Endothelial cell (in vitro differentiated cells): ENCODE measurements at regions not wholly inside any gene's neighbourhood (a gene's known extent, or its start where the extent isn't known, plus 50 kb on each side); places are given as distances from the start of the nearest gene placed in this dataset.

ENCODE experiments used
- DNase-seq: peaks from one replicate; pipeline ENCODE4 v3.0.0; 2021; ENCODE audit warnings: low spot score
- H3K27ac Mint-ChIP-seq: one replicate; pipeline ENCODE4 v1.8.0; 2021; ENCODE audit warnings: mixed read lengths, inconsistent platforms; ENCODE audit not compliant: unreplicated experiment
- H3K27me3 Mint-ChIP-seq: one replicate; pipeline ENCODE4 v1.8.0; 2021; ENCODE audit warnings: mild to moderate bottlenecking, moderate library complexity, mixed read lengths, inconsistent platforms; ENCODE audit not compliant: unreplicated experiment
- H3K36me3 Mint-ChIP-seq: one replicate; pipeline ENCODE4 v1.8.0; 2021; ENCODE audit warnings: mild to moderate bottlenecking, low read depth, mixed read lengths, inconsistent platforms; ENCODE audit not compliant: unreplicated experiment
- H3K4me1 Mint-ChIP-seq: one replicate; pipeline ENCODE4 v1.8.0; 2021; ENCODE audit warnings: mild to moderate bottlenecking, mixed read lengths, inconsistent platforms; ENCODE audit not compliant: unreplicated experiment
- H3K4me3 Mint-ChIP-seq: one replicate; pipeline ENCODE4 v1.8.0; 2021; ENCODE audit warnings: mild to moderate bottlenecking, mixed read lengths, inconsistent platforms; ENCODE audit not compliant: unreplicated experiment
- H3K9me3 Mint-ChIP-seq: one replicate; pipeline ENCODE4 v1.8.0; 2021; ENCODE audit warnings: mixed read lengths, inconsistent platforms; ENCODE audit not compliant: unreplicated experiment
- TF ChIP-seq, protein P1 (sequence below): fragments of 200-600 bp; sonication (generic); IDR thresholded peaks from one replicate; pipeline ENCODE4 v1.5.0; 2021; ENCODE audit warnings: antibody characterized with exemption; ENCODE audit not compliant: unreplicated experiment

DNA sequence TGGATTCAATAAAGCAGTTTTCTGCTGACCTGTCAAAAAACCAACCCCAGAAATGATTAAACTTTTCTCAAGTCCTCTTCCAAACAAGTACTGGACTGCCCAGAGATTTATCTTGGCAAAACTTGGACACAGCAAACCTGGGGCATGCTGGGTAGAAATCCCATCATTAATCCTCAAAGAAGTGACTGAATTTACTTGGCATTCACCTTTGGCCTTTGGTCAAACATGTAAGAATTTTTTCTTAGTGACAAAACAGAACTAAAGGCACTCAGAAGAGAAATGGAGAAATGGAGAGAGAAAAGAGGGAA is 248.6 kb upstream of the NREP start:
- H3K9me3 Mint-ChIP-seq, result no peaks in the 10 kb centered on the region
- H3K27ac Mint-ChIP-seq, result no peak overlapping the region
- no peak for DNase-seq
- peaks cover 4% of the 10 kb centered on the region for H3K4me1 Mint-ChIP-seq
- TF ChIP-seq, protein P1, sequence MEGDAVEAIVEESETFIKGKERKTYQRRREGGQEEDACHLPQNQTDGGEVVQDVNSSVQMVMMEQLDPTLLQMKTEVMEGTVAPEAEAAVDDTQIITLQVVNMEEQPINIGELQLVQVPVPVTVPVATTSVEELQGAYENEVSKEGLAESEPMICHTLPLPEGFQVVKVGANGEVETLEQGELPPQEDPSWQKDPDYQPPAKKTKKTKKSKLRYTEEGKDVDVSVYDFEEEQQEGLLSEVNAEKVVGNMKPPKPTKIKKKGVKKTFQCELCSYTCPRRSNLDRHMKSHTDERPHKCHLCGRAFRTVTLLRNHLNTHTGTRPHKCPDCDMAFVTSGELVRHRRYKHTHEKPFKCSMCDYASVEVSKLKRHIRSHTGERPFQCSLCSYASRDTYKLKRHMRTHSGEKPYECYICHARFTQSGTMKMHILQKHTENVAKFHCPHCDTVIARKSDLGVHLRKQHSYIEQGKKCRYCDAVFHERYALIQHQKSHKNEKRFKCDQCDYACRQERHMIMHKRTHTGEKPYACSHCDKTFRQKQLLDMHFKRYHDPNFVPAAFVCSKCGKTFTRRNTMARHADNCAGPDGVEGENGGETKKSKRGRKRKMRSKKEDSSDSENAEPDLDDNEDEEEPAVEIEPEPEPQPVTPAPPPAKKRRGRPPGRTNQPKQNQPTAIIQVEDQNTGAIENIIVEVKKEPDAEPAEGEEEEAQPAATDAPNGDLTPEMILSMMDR, result no peak
- no peaks in the 10 kb centered on the region for H3K27me3 Mint-ChIP-seq
- H3K36me3 Mint-ChIP-seq, result no peaks in the 10 kb centered on the region
- H3K4me3 Mint-ChIP-seq, result no peak overlapping the region

DNA sequence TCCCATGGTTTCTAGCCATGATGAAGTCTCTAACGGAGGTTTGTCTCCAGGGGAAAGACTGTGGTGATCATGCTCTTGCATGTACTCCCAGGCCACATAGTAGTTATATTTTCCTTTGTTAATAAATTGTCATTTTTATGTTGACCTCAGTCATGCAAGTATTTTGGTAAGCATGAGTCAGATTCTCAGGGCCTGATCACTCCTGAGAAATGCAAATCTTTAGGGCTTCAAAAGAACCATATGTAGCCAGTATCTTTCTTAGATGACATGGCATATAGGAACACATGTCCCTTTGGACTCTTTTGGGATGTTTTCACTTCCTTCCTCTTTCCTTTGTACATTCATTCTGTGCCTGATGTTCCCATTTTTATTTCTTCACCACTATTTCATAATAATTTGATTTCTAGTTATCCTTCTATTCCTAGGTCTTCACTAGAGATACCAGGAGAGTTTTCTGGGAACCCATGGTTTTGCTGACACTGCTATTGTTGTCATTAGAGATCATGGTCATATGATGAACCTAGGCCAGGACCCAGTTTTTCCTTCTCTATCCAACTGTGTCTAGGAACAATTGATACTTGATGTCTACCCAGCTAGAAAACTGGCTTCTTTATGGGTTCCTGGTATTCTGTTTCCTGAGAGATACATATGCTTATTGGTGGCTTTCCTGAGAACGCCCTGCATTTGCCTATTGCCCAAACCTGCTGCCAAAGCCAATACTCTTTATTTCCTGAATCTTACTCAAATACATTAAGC is 248.1 kb upstream of the NREP start:
- Mint-ChIP-seq H3K4me3 (no peak overlapping the region), H3K27me3 (no peaks in the 10 kb centered on the region), H3K4me1 (peaks cover 4% of the 10 kb centered on the region), H3K9me3 (no peaks in the 10 kb centered on the region), H3K36me3 (no peaks in the 10 kb centered on the region), H3K27ac (no peak overlapping the region)
- no peak for DNase-seq
- TF ChIP-seq, protein P1, result no peak

DNA sequence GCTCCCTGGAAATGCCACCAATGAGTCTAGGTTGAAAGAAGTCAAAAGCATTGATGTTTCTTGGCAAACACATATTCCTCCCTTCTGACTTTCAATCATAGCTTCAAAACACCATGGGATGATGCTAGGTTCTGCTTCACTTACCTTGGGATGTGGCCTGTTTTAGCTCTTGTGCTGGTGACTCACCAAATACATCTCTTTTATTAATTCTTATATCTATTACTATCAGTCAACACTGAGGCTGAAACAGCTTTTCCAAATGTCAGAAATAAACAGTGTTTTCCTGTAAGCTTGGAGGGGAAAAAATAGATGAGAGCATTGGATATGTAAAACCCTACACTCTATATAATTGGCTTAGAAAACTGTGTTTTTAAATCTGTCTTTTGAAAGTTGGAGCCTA is 245.4 kb upstream of the NREP start:
- no peaks in the 10 kb centered on the region for H3K27me3 Mint-ChIP-seq
- H3K27ac Mint-ChIP-seq, result no peak overlapping the region
- no peak overlapping the region for H3K4me3 Mint-ChIP-seq
- H3K4me1 Mint-ChIP-seq, result peaks cover 4% of the 10 kb centered on the region
- no peaks in the 10 kb centered on the region for H3K36me3 Mint-ChIP-seq
- DNase-seq, result no peak
- TF ChIP-seq, protein P1, result no peak
- no peaks in the 10 kb centered on the region for H3K9me3 Mint-ChIP-seq

DNA sequence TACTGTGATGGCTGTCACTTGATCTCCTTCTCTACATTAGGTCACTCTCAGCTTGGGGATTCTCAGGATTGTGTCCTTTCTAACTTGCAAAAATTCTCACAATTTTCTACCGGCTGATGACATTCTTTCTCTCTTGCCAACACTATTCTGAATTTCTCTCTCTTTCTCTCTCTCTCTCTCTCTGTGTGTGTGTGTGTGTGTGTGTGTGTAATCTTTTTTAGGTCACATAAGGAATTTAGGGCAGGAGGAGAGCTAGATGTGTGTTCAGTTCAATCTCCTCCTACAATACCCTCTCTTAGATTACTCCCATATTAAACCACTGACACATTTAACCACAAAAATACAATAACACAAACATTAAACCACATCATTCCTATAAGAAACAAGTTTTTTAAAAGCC is 242.3 kb upstream of the NREP start:
- no peaks in the 10 kb centered on the region for H3K36me3 Mint-ChIP-seq
- TF ChIP-seq, protein P1, result no peak
- DNase-seq, result no peak
- H3K27ac Mint-ChIP-seq, result no peak overlapping the region
- no peaks in the 10 kb centered on the region for H3K27me3 Mint-ChIP-seq
- H3K4me1 Mint-ChIP-seq, result no peaks in the 10 kb centered on the region
- no peaks in the 10 kb centered on the region for H3K9me3 Mint-ChIP-seq
- H3K4me3 Mint-ChIP-seq, result no peak overlapping the region

DNA sequence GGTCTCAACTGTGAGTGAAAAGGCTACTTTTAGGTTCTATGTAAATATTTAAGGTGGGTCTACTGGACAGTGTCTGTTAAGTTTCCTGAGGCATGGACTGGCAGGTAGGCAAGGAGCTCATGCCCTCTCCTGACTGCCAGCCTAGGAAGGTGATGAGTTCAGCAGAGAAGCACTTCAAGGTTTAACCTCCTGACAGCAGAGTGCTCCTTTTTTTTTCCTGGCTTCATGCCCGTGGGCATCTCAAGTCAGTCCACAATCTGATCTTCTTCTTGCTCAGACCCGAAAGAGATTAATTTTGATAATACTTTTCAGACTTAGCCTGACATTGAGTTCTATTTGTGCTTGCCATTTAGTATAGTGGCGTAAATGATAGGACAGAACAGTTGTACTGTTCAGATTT is 241.9 kb upstream of the NREP start:
- no peaks in the 10 kb centered on the region for H3K4me1 Mint-ChIP-seq
- TF ChIP-seq, protein P1, result no peak
- no peak for DNase-seq
- H3K27me3 Mint-ChIP-seq, result no peaks in the 10 kb centered on the region
- H3K36me3 Mint-ChIP-seq, result no peaks in the 10 kb centered on the region
- no peak overlapping the region for H3K27ac Mint-ChIP-seq
- no peaks in the 10 kb centered on the region for H3K9me3 Mint-ChIP-seq
- H3K4me3 Mint-ChIP-seq, result no peak overlapping the region
